Ovary (tissue), 3 donors: ENCODE measurements at regions not wholly inside any gene's neighbourhood (a gene's known extent, or its start where the extent isn't known, plus 50 kb on each side); places are given as distances from the start of the nearest gene placed in this dataset.

ENCODE experiments used
- POLR2A ChIP-seq: fragments of 450-650 bp; IDR thresholded peaks from one replicate; pipeline ENCODE4 v1.6.1; 2017; ENCODE audit warnings: antibody characterized with exemption, mild to moderate bottlenecking, moderate library complexity
- TF ChIP-seq, protein P1 (sequence below), 3 donors: fragments of 450-650 bp in 2 of 3; fragments of 200-600 bp in 1 of 3; IDR thresholded peaks; one replicate each; pipeline versions ENCODE4 v1.5.1 to v1.8.0; 2016 to 2022; ENCODE audit warnings: antibody characterized with exemption in 3 of 3, mild to moderate bottlenecking in 1 of 3
- donor health status: DM: no; HTN: no; CAD: no.

DNA sequence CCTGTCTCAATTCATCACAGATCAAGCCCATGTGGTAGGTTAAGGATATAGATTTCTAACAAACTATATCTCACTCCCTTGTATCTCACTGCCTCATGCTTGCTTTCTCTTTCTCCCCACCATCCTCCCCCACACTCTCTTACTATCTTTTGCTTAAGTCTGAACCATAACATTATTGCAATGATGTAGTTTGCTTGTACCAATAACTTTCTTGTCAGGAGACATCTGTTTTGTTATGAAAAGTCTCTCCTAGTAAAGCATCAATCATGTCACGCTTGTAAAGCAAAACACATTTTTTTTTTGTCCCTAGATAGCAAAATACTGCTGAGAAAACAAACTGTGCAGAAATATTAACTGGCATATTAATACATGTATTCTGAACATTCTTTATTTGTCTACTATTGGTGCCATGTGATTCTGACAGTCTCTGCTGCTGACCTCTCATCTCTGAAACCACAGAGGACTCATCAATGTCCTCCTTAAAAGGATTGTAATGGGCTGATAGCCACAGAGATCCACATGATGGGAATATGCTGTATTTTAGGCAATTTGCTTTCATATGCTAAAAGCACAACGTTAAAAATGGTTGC is 217.5 kb downstream of the VEGFC start:
- TF ChIP-seq, protein P1, sequence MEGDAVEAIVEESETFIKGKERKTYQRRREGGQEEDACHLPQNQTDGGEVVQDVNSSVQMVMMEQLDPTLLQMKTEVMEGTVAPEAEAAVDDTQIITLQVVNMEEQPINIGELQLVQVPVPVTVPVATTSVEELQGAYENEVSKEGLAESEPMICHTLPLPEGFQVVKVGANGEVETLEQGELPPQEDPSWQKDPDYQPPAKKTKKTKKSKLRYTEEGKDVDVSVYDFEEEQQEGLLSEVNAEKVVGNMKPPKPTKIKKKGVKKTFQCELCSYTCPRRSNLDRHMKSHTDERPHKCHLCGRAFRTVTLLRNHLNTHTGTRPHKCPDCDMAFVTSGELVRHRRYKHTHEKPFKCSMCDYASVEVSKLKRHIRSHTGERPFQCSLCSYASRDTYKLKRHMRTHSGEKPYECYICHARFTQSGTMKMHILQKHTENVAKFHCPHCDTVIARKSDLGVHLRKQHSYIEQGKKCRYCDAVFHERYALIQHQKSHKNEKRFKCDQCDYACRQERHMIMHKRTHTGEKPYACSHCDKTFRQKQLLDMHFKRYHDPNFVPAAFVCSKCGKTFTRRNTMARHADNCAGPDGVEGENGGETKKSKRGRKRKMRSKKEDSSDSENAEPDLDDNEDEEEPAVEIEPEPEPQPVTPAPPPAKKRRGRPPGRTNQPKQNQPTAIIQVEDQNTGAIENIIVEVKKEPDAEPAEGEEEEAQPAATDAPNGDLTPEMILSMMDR (IDR thresholded peaks at IDR 0.05), result no peak
- TF ChIP-seq POLR2A, result no peak
